HK-2 (cell line): ENCODE measurements at regions not wholly inside any gene's neighbourhood (a gene's known extent, or its start where the extent isn't known, plus 50 kb on each side); places are given as distances from the start of the nearest gene placed in this dataset.

Source experiments
- DNase-seq: peaks from one replicate; pipeline ENCODE4 v3.0.0-alpha.2; 2018; ENCODE audit not compliant: unreplicated experiment

DNA sequence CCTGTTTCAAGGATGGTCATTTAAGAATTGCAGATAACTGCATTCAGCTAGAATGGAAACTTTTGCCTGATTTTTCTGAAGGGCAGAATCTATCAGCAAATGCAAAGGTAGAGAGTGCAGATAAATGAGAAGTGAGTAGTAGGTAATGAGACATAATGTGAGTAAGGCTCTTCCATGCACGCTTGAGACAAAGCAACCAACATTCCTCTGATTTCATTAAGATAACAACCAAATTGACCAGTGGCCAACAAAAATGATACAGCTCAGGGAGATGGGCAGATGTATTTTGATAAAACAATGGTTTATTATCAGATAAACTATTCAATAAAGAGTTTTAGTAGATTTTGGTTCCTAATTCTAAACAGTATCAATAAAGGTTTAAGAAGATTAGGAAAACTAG, 404.4 kb upstream of the PBX1 start:
- DNase-seq = no peak

DNA sequence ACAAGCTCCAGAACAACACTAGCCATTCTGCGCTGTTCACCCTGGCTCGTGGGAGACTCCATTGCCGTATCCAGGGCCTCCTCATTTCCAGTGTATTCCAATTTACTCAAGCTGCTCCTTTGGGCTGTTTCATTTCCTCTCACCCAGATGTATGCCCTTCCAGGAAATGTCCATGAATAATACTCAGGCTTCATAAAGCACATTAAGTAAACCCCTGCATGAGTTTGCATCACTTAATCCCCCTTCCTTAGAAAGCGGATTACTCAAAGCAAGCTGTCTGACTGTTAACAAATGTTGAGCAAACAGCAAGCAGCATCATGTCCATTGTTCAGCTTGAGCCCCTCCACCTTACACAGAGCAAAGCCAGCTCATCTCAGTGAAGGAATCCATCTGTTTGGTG, 403.6 kb upstream of the PBX1 start:
- no peak for DNase-seq

- no peak for DNase-seq
Observed at GRCh38 chr1:164163289-164163849, 395.6 kb upstream of the PBX1 start.

DNA sequence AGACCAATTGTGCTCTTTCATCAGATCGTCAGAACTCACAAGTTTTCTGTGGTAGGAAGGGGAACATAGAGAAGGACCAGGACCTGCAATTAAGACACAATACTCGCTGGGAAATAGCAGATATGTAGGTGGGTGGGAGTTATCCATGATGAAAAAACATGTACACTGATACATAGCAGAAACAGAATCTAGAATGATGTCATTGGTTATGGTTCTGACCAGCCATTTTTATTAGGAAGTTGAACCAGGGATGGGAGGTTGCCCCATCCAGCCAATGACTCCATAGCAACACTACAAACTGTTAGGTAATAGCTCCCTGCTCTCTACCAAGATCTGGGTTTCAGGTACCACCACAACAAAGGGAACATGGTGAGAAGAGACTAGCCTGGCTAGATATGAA, 393.5 kb upstream of the PBX1 start:
- no peak for DNase-seq

GRCh38 chr1:164166454-164166853, 392.5 kb upstream of the PBX1 start:
- peak; percentile 2 for DNase-seq

GRCh38 chr1:164177118-164177517, 381.9 kb upstream of the PBX1 start:
- no peak for DNase-seq

GRCh38 chr1:164180824-164181223, 378.2 kb upstream of the PBX1 start:
- DNase-seq = no peak

GRCh38 chr1:164183854-164184635, 374.9 kb upstream of the PBX1 start:
- DNase-seq = no peak

DNA sequence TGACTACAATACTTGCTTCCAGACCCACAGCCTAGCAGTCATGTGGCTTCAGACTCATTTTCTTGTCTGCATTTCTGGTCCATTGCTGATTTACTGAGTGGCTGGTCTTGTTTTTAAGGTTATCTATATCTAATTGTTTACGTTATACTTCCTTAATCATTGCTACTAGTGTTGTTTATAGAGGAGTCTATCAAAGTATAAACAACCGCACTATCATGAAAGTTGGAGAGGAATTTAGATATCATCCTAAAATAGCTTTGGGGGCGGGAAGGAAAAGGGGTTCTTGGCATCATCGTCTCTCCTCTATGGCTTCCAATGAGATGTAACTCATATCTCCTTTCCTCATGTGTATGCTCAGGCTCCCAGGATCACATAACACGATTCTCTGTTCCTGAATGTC, 372.1 kb upstream of the PBX1 start:
- DNase-seq = no peak

- no peak for DNase-seq
Observed at GRCh38 chr1:164188497-164188896, 370.5 kb upstream of the PBX1 start.

GRCh38 chr1:164191191-164191590, 367.8 kb upstream of the PBX1 start:
- DNase-seq = no peak

DNA sequence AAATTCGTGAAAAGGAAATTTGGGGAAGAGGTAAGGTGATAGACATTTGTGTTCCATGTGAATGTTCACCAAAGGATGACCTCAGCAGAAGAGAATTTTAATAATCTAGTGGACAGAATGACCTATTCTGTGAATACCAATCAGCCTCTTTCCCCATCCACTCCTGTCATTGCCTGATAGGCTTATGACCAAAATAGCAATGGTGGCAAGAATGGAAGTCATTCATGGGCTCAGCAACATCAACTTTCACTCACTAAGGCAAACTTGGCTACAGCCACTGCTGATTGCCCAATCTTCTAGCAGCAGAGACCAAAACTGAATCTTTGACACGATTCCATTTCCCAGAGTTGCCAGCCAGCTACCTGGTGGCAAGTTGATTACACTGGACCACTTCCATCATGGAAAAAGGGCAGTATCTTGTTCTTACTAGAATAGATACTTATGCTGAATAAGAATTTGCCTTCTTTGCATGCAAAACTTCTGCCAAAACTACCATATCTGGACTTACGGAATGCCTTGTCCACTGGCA, 348.7 kb upstream of the PBX1 start:
- no peak for DNase-seq

- DNase-seq = no peak
Observed at GRCh38 chr1:164223378-164223777, 335.6 kb upstream of the PBX1 start.

- no peak for DNase-seq
Observed at GRCh38 chr1:164225011-164225410, 334.0 kb upstream of the PBX1 start.

DNA sequence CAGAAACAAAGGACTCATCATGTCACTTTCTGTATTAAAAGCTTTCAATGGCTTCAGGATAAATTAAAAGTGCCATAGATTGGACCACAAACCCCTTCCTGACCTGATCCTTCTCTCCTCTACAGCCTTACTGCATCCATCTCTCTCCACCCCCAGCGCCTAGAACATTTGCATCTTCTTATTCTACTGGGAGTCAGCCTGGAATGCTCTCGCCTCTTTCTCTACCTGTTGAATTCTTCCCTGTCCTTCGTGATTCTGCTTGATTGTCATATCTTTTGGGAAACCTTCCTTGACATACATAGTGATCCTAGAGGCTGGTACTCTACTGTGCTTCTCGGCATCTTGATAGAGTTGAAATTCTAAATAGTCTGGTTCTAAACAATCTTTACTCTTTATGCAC, 332.0 kb upstream of the PBX1 start:
- no peak for DNase-seq

DNA sequence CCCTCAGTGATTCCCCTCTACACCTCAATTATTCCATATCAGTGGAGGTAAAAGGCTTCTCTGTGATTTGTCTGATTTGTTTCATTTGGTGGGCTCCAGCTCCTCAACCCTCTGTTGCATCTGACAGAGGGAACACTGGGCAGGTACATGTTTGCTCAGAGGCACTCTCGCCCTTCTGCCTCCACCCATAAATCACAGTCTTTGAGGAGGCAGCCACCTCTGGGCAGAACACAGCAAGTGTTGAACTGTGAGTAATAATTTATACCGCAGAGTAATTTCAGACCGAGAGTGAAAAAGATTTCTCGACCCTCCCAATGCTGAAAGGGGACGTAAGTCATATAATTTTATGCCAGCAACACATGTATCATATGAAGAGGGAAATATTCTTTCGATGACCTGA, 330.1 kb upstream of the PBX1 start:
- no peak for DNase-seq

DNA sequence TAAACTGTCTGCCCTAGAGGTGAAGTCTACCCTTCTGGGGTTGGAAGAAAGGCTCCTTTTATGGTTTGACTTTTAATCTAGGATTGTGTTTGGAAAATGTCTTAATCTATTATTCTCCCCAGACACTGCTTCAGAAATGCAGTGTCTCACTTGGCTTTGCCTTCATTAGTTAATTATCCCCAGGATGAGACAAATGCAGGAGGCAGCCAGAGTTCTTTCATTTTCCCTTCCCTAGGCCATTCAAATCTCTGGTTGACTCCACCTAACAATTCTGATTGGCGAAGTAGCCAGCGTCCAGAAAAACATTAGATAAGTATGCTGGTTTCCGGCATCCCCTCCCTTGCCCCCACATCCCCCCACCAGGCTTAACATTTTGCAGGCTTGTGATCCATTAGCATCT, 325.8 kb upstream of the PBX1 start:
- no peak for DNase-seq

- DNase-seq = no peak
Observed at GRCh38 chr1:164240081-164240480, 318.9 kb upstream of the PBX1 start.

- no peak for DNase-seq
Observed at GRCh38 chr1:164250365-164250764, 308.6 kb upstream of the PBX1 start.

- DNase-seq = no peak
Observed at GRCh38 chr1:164256456-164256855, 302.5 kb upstream of the PBX1 start.

DNA sequence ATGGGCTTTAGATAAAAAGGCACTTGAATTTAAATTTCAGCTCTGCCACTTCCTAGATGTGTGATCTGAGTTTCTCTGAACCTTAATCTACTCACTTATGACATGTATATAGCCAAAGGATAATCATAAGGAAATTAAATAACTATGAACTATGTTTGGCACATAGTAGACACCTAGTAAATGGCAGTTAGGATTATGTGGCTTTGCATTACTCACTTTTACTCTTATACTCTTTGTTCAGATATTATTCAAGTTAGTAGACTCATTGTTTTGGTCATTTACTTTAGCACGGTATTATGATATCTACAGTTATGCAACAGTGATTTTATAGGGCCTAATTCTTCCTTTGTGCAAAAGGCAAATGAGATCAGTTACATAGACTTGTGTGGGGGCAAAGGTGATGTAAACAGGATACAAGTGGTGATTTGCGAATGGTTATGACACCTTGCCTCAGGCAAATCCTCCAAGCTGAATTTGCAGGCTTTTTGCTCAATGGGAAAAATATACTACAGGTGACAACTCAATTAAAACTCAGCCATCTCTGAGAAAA, 297.2 kb upstream of the PBX1 start:
- DNase-seq = no peak

GRCh38 chr1:164263540-164263939, 295.4 kb upstream of the PBX1 start:
- DNase-seq = no peak

- DNase-seq = no peak
Observed at GRCh38 chr1:164265232-164265631, 293.8 kb upstream of the PBX1 start.
